ENCODE measurements at regions not wholly inside any gene's neighbourhood (a gene's known extent, or its start where the extent isn't known, plus 50 kb on each side); places are given as distances from the start of the nearest gene placed in this dataset.
A peak's percentile ranks its signal among the peaks of the same experiment; 100 is the strongest.

DNA sequence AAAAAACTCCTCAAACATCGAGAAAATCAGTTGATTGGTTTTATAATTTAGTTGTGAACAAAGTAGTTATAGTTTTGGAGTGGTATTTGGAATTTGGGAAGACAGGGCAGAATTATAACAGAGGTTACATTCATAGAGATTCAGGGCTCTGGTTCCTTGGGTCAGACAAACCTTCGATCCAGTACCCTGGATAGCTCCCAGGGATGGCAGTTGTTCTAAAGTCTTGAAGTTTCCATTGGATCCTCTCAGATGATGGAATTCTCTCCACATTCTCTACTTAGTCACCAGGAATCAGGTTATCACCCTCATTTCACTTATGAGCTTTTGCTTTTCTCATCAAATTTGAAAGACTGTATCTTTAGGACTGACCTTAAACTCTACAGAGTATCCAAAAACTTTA, 285.1 kb downstream of the CENPW start:
- no peak overlapping the region for H3K9ac ChIP-seq (ENCODE audit: low read depth, low read length, poor library complexity, severe bottlenecking)
- no peaks in the 10 kb centered on the region for H3K27me3 ChIP-seq (ENCODE audit: insufficient read depth, low read length, poor library complexity, severe bottlenecking)
- H3K4me2 ChIP-seq (ENCODE audit: low read depth, low read length, poor library complexity, severe bottlenecking), result no peak overlapping the region
- no peak overlapping the region for H3K4me3 ChIP-seq (ENCODE audit: low read length, poor library complexity, severe bottlenecking)
- H3K4me1 ChIP-seq (ENCODE audit: insufficient read depth, low read length, poor library complexity, severe bottlenecking), result no peaks in the 10 kb centered on the region
- no peaks in the 10 kb centered on the region for H3K9me2 ChIP-seq (replicated peaks; ENCODE audit: low read depth, low read length)
- no peaks in the 10 kb centered on the region for H4K20me1 ChIP-seq (ENCODE audit: insufficient read depth, low read length, poor library complexity, severe bottlenecking)
- no peaks in the 10 kb centered on the region for H3F3A ChIP-seq (ENCODE audit: low read depth)
- H3K36me3 ChIP-seq (ENCODE audit: insufficient read depth, low read length), result no peaks in the 10 kb centered on the region
- TF ChIP-seq EZH2phosphoT487 (IDR thresholded peaks at IDR 0.05; ENCODE audit: borderline replicate concordance), result no peak
- TF ChIP-seq, protein P1, sequence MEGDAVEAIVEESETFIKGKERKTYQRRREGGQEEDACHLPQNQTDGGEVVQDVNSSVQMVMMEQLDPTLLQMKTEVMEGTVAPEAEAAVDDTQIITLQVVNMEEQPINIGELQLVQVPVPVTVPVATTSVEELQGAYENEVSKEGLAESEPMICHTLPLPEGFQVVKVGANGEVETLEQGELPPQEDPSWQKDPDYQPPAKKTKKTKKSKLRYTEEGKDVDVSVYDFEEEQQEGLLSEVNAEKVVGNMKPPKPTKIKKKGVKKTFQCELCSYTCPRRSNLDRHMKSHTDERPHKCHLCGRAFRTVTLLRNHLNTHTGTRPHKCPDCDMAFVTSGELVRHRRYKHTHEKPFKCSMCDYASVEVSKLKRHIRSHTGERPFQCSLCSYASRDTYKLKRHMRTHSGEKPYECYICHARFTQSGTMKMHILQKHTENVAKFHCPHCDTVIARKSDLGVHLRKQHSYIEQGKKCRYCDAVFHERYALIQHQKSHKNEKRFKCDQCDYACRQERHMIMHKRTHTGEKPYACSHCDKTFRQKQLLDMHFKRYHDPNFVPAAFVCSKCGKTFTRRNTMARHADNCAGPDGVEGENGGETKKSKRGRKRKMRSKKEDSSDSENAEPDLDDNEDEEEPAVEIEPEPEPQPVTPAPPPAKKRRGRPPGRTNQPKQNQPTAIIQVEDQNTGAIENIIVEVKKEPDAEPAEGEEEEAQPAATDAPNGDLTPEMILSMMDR (conservative IDR thresholded peaks at IDR 0.05; ENCODE audit: low read length), result no peak
- H3K79me2 ChIP-seq (ENCODE audit: insufficient read depth, low read length), result no peaks in the 10 kb centered on the region
- no peaks in the 10 kb centered on the region for H3K9me3 ChIP-seq (ENCODE audit: insufficient read depth, low read depth, low read length)
- H2AFZ ChIP-seq (ENCODE audit: low read length), result no peak overlapping the region

DNA sequence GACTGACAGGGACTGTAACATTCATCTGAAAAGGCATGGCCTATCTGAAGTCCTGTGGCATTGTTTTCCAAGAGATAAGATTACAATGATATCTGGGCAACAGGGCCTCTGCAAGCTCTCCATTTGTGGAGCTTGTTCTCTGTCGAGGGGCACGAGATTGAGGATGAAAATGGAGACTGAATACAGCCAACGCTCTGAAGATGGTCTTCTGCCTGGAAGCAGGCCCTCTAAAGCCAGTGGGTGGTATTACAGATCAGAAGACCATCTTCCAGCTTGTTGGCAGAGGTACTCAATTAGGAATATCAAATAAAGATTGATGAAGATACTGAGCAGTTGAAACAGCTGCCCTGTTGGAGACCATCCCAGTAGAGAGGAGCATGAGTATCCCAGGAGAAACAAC, 288.2 kb downstream of the CENPW start:
- Histone ChIP-seq H4K20me1 (ENCODE audit: insufficient read depth, low read length, poor library complexity, severe bottlenecking) (no peaks in the 10 kb centered on the region), H3K9me3 (ENCODE audit: insufficient read depth, low read depth, low read length) (no peaks in the 10 kb centered on the region), H2AFZ (ENCODE audit: low read length) (no peak overlapping the region), H3K9ac (ENCODE audit: low read depth, low read length, poor library complexity, severe bottlenecking) (no peak overlapping the region), H3K4me3 (ENCODE audit: low read length, poor library complexity, severe bottlenecking) (no peak overlapping the region), H3F3A (ENCODE audit: low read depth) (no peaks in the 10 kb centered on the region), H3K36me3 (ENCODE audit: insufficient read depth, low read length) (no peaks in the 10 kb centered on the region), H3K27me3 (ENCODE audit: insufficient read depth, low read length, poor library complexity, severe bottlenecking) (no peaks in the 10 kb centered on the region), H3K79me2 (ENCODE audit: insufficient read depth, low read length) (no peaks in the 10 kb centered on the region), H3K4me1 (ENCODE audit: insufficient read depth, low read length, poor library complexity, severe bottlenecking) (no peaks in the 10 kb centered on the region), H3K4me2 (ENCODE audit: low read depth, low read length, poor library complexity, severe bottlenecking) (no peak overlapping the region), H3K9me2 (replicated peaks; ENCODE audit: low read depth, low read length) (no peaks in the 10 kb centered on the region)
- TF ChIP-seq, protein P1 (conservative IDR thresholded peaks at IDR 0.05; ENCODE audit: low read length), result peak; percentile 50
- TF ChIP-seq EZH2phosphoT487 (IDR thresholded peaks at IDR 0.05; ENCODE audit: borderline replicate concordance), result no peak

DNA sequence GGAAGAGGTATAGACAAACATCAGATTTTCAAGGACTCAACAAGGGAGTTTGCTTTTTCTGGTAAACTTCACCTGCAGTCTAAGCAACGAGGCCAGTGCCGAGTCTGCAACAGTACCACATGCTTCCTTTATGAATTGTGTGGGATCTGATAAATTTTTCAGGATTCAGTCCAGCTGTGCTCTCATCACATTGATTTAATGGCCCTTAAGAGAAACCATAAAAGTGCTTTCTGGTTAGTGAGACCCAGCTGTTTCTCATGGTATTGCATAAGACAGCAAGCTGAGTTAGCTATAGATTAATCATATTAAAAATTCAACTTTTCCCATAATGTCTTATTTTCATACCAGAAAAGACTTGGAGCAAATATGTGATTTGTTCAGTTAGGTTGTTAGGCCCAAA, 291.4 kb downstream of the CENPW start:
- no peak for TF ChIP-seq EZH2phosphoT487 (IDR thresholded peaks at IDR 0.05; ENCODE audit: borderline replicate concordance)
- TF ChIP-seq, protein P1 (conservative IDR thresholded peaks at IDR 0.05; ENCODE audit: low read length), result no peak
- no peaks in the 10 kb centered on the region for H3K27me3 ChIP-seq (ENCODE audit: insufficient read depth, low read length, poor library complexity, severe bottlenecking)

More for the DNA sequence above, 291.4 kb downstream of the CENPW start:
- Histone ChIP-seq H3K36me3 (ENCODE audit: insufficient read depth, low read length) (no peaks in the 10 kb centered on the region), H3K4me3 (ENCODE audit: low read length, poor library complexity, severe bottlenecking) (no peak overlapping the region), H3K4me2 (ENCODE audit: low read depth, low read length, poor library complexity, severe bottlenecking) (no peak overlapping the region), H3K9me2 (replicated peaks; ENCODE audit: low read depth, low read length) (no peaks in the 10 kb centered on the region), H4K20me1 (ENCODE audit: insufficient read depth, low read length, poor library complexity, severe bottlenecking) (no peaks in the 10 kb centered on the region), H3K4me1 (ENCODE audit: insufficient read depth, low read length, poor library complexity, severe bottlenecking) (no peaks in the 10 kb centered on the region), H3K9me3 (ENCODE audit: insufficient read depth, low read depth, low read length) (no peaks in the 10 kb centered on the region), H3K9ac (ENCODE audit: low read depth, low read length, poor library complexity, severe bottlenecking) (no peak overlapping the region), H3K79me2 (ENCODE audit: insufficient read depth, low read length) (no peaks in the 10 kb centered on the region), H3F3A (ENCODE audit: low read depth) (no peaks in the 10 kb centered on the region), H2AFZ (ENCODE audit: low read length) (no peak overlapping the region)
